ENCODE measurements at regions not wholly inside any gene's neighbourhood (a gene's known extent, or its start where the extent isn't known, plus 50 kb on each side); places are given as distances from the start of the nearest gene placed in this dataset.

DNA sequence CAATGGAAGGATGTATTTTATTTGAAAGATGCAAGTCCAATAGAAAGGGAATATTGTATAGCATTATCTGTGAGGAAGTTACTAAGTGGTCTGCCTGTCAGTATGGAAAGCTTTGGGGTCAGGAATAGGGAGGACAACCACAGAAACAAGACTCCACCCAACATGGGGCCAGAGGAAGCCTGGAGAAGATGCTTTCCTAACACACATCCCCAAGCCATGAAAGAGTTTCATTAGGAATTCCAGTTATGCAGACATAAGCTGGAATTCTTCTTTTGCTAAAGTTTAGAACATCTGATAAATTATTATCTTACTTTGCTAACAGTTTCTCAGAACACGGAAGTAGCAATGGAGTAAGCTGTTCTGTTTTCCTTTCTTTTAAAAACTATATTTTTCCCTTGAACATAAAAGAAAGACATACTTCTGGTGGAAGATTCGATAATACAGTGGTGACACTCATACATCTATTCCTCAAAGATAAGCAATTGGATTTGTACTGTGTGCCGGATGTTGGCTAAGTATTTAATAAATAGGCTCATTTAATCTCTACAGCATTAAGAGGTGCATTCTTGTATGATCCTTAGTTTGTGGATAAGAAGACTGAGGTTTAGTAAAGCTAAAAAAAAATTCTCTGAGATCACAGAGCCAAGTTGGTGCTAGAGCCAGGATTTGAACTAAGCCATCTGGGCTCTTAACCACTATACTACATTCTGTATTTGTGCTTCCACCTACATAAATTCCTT, 51.0 kb upstream of the GAS7 start:
- FAIRE-seq: no peak
- ChIA-PET SMC1A (ENCODE audit: uncharacterized antibody, unreplicated experiment) (interaction anchor here (1.1 kb wide), 1 partner anchor 89 kb away, joined by 3 read pairs; no protein-coding TSS in a partner anchor), POLR2A (no interaction called here), RAD21 (ENCODE audit: unreplicated experiment) (no interaction called here), CTCF (interaction anchor here (0.9 to 1.6 kb wide), 2 partner anchors 21 to 23 kb away, joined by 3 to 6 read pairs; no protein-coding TSS in a partner anchor)
- peaks cover 13% of the 10 kb centered on the region for H3K4me1 ChIP-seq (ENCODE audit: control insufficient read depth, insufficient read depth, low read length)
- no peak overlapping the region for H3K9ac ChIP-seq (ENCODE audit: control insufficient read depth, insufficient read depth, low read length)
- no peak for ATAC-seq
- no TSS peak for BruUV-seq (replicated peaks)
- intact Hi-C loops (cut with micrococcal nuclease; ENCODE audit: unreplicated experiment): no loop called here
- H3K79me2 ChIP-seq (ENCODE audit: control insufficient read depth, insufficient read depth, low read length): no peaks in the 10 kb centered on the region
- WGBS (ENCODE audit: insufficient coverage, insufficient replicate concordance, low lambda C conversion rate, missing lambda C conversion rate): 95% methylated on average over 3 of the region's 3 CpGs
- no peak for DNase-seq (ENCODE audit: low read depth, low spot score)
- TF ChIP-seq ZNF24 (IDR thresholded peaks at IDR 0.05) (no peak), KDM1A (IDR thresholded peaks at IDR 0.05; ENCODE audit: borderline replicate concordance) (no peak), E2F4 (IDR thresholded peaks at IDR 0.05; ENCODE audit: low read depth, low read length) (no peak), CBX3 (IDR thresholded peaks at IDR 0.05; ENCODE audit: borderline replicate concordance, low read depth) (no peak), HDAC2 (IDR thresholded peaks at IDR 0.05) (no peak), CEBPZ (IDR thresholded peaks at IDR 0.05; ENCODE audit: low read depth, low read length) (no peak), PML (IDR thresholded peaks at IDR 0.05; ENCODE audit: low read length) (no peak), WRNIP1 (IDR thresholded peaks at IDR 0.05; ENCODE audit: borderline replicate concordance, low read depth, low read length) (no peak), IRF3 (IDR thresholded peaks at IDR 0.05) (no peak), CBX5 (IDR thresholded peaks at IDR 0.05; ENCODE audit: low read depth) (no peak), NR2C2 (IDR thresholded peaks at IDR 0.05; ENCODE audit: borderline replicate concordance, control insufficient read depth, insufficient read length, low read depth) (no peak), TCF12 (IDR thresholded peaks at IDR 0.05; ENCODE audit: low read depth, low read length) (no peak), POLR2A (IDR thresholded peaks at IDR 0.05; ENCODE audit: low read depth, low read length) (no peak), STAT3 (IDR thresholded peaks at IDR 0.05; ENCODE audit: low read depth, low read length) (no peak)
- TF ChIP-seq, protein P1, sequence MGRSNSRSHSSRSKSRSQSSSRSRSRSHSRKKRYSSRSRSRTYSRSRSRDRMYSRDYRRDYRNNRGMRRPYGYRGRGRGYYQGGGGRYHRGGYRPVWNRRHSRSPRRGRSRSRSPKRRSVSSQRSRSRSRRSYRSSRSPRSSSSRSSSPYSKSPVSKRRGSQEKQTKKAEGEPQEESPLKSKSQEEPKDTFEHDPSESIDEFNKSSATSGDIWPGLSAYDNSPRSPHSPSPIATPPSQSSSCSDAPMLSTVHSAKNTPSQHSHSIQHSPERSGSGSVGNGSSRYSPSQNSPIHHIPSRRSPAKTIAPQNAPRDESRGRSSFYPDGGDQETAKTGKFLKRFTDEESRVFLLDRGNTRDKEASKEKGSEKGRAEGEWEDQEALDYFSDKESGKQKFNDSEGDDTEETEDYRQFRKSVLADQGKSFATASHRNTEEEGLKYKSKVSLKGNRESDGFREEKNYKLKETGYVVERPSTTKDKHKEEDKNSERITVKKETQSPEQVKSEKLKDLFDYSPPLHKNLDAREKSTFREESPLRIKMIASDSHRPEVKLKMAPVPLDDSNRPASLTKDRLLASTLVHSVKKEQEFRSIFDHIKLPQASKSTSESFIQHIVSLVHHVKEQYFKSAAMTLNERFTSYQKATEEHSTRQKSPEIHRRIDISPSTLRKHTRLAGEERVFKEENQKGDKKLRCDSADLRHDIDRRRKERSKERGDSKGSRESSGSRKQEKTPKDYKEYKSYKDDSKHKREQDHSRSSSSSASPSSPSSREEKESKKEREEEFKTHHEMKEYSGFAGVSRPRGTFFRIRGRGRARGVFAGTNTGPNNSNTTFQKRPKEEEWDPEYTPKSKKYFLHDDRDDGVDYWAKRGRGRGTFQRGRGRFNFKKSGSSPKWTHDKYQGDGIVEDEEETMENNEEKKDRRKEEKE (IDR thresholded peaks at IDR 0.05): no peak
- TF ChIP-seq, protein P2, sequence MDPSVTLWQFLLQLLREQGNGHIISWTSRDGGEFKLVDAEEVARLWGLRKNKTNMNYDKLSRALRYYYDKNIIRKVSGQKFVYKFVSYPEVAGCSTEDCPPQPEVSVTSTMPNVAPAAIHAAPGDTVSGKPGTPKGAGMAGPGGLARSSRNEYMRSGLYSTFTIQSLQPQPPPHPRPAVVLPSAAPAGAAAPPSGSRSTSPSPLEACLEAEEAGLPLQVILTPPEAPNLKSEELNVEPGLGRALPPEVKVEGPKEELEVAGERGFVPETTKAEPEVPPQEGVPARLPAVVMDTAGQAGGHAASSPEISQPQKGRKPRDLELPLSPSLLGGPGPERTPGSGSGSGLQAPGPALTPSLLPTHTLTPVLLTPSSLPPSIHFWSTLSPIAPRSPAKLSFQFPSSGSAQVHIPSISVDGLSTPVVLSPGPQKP (IDR thresholded peaks at IDR 0.05; ENCODE audit: low read depth, low read length): no peak
- no peak overlapping the region for H2AFZ ChIP-seq (ENCODE audit: control insufficient read depth, low read depth, low read length)
- H3K4me2 ChIP-seq (ENCODE audit: control insufficient read depth, insufficient read depth): no peak overlapping the region
- no peak overlapping the region for H3K27ac ChIP-seq (ENCODE audit: control insufficient read depth, insufficient read depth)
- no peaks in the 10 kb centered on the region for H3K27me3 ChIP-seq (replicated peaks in 1 of 2; ENCODE audit: control insufficient read depth in 2 of 2, insufficient read depth in 2 of 2, low read length in 1 of 2)
- in situ Hi-C loops (cut with MboI): no loop called here
- H3K9me3 ChIP-seq (replicated peaks; ENCODE audit: control insufficient read depth, insufficient read depth, low read length): no peaks in the 10 kb centered on the region; the same call in 2 of the 3 replicates
- H4K20me1 ChIP-seq (ENCODE audit: control insufficient read depth, insufficient read depth): no peaks in the 10 kb centered on the region
- no peaks in the 10 kb centered on the region for H3K36me3 ChIP-seq (ENCODE audit: control insufficient read depth in 2 of 2, insufficient read depth in 2 of 2, low read length in 1 of 2)
- H3K4me3 ChIP-seq: no peak overlapping the region

Measured in GM12878 (cell line).